GM10266 (cell line): ENCODE measurements at regions not wholly inside any gene's neighbourhood (a gene's known extent, or its start where the extent isn't known, plus 50 kb on each side); places are given as distances from the start of the nearest gene placed in this dataset.
"Not testable (repeated sequence)": the region's sequence is repeated elsewhere in the genome, so short reads cannot be mapped to it uniquely, and the experiment has no call there.

Experiments used
- DNase-seq: peaks from one replicate; pipeline ENCODE4 v3.0.0; 2012; ENCODE audit errors: extremely low spot score
- CTCF ChIP-seq: IDR thresholded peaks from 2 replicates; pipeline ENCODE4 v1.5.1; 2012; ENCODE audit warnings: mild to moderate bottlenecking, low read depth; ENCODE audit not compliant: control insufficient read depth, insufficient read depth; ENCODE audit errors: missing control alignments

- no peak for TF ChIP-seq CTCF
- no peak for DNase-seq
Observed at GRCh38 chr2:56590611-56591010, 406.8 kb downstream of the CCDC85A start.

GRCh38 chr2:56606086-56606485 lies 422.3 kb downstream of the CCDC85A start:
- DNase-seq, result not testable (repeated sequence)

DNA sequence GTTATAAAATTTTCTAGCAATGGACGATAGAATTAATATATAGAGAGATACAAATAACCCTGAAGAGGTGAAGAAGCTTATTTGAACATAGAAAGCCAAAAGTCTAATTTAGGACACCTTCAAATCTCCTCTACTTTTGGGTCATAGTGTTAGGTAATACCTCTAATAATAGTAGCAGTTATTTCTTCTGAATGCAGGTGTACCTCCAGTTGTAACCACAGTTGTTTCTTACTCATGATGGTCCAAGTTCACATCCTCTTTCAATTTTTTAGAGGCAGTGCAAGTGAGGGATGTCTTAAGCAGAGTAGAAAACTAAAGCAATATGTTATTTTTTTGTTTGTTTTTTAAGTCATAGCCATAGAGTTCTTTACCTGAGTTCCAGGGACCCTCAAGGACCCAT lies 429.5 kb downstream of the CCDC85A start:
- TF ChIP-seq CTCF, result no peak
- DNase-seq, result peak; percentile 9

DNA sequence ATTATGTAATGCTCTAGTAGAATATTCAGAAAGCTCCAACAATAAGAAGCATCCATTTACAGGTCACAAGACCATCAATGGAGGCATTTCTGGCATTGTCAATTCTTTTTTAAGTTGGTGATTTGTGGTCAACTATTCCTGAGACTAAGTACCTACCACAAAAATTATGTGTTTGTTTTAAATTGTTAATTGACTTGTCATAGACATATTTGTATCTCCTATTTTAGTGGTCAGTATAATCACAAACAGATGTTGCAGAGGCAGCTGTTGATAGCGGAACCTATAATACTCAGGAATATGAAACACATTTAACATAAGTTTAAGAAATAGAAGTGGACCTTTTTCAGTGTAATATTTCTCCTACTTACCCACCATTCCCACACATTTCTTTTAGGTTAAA lies 430.1 kb downstream of the CCDC85A start:
- DNase-seq, result no peak
- no peak for TF ChIP-seq CTCF

- no peak for DNase-seq
Observed at GRCh38 chr2:56615760-56616159, 432.0 kb downstream of the CCDC85A start.

GRCh38 chr2:56624181-56624580 lies 440.4 kb downstream of the CCDC85A start:
- no peak for TF ChIP-seq CTCF
- no peak for DNase-seq

More at GRCh38 chr2:56615760-56616159, 432.0 kb downstream of the CCDC85A start:
- no peak for TF ChIP-seq CTCF

DNA sequence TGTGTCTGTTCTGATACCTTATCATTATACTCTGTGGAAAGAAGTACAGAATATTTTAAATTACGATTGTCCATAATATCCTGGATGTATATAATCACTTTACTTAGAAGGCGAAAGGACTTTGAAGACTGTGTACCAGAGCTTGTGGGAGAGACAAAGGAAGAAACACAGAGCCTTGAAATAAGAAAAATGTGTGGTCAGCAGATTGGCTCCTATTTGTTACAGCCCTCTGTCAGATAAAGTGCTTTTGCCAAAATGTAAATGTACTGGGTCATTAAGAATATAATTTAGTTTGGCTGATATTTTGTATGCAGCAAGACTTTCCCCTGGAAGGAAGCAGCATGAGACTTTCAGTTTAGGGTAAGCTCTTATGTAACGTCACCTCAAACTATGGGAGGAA lies 443.1 kb downstream of the CCDC85A start:
- no peak for DNase-seq
- TF ChIP-seq CTCF, result no peak

GRCh38 chr2:56630286-56630685 lies 446.5 kb downstream of the CCDC85A start:
- DNase-seq, result no peak

More at GRCh38 chr2:56630286-56630685, 446.5 kb downstream of the CCDC85A start:
- no peak for TF ChIP-seq CTCF
